OCI-LY7 (cell line): ENCODE measurements at regions not wholly inside any gene's neighbourhood (a gene's known extent, or its start where the extent isn't known, plus 50 kb on each side); places are given as distances from the start of the nearest gene placed in this dataset.

Source experiments
- BruUV-seq: library from RNA; stranded (reverse); fragments of 400-500 nt; replicated peaks from 2 replicates; lab custom pipeline; 2021; lab: Mats Ljungman, UMichigan
- CTCF ChIA-PET: fragments of 300-600 bp; sonication (Branson Sonifier 250); formaldehyde crosslinking; loops from one replicate; lab custom pipeline; 2022; ENCODE audit warnings: antibody characterized with exemption; ENCODE audit not compliant: unreplicated experiment; lab: Charles Lee
- POLR2A ChIA-PET: fragments of 300-600 bp; sonication (Branson Sonifier 250); formaldehyde crosslinking; loops from one replicate; lab custom pipeline; 2022; ENCODE audit warnings: antibody characterized with exemption; lab: Charles Lee
- DNase-seq: peaks from one replicate; pipeline ENCODE4 v3.0.0-alpha.2; 2015; ENCODE audit warnings: low spot score
- H2AFZ ChIP-seq: fragments of 200-600 bp; sonication (generic), shearing (Covaris generic); 2 replicates; pipeline ENCODE4 v1.6.1; 2014; ENCODE audit warnings: mild to moderate bottlenecking, antibody characterized with exemption, low read length, moderate library complexity
- H3K27ac ChIP-seq: fragments of 200-600 bp; sonication (generic); 2 replicates; pipeline ENCODE4 v1.5.1; 2014; ENCODE audit warnings: mixed run types, low read depth, mild to moderate bottlenecking, moderate library complexity, low read length, inconsistent platforms; ENCODE audit not compliant: poor library complexity, severe bottlenecking
- H3K36me3 ChIP-seq: fragments of 200-600 bp; sonication (generic); 2 replicates; pipeline ENCODE4 v1.6.1; 2014; ENCODE audit warnings: mild to moderate bottlenecking, antibody characterized with exemption, low read length, moderate library complexity, mixed read lengths; ENCODE audit not compliant: insufficient read depth
- H3K4me1 ChIP-seq: fragments of 200-600 bp; sonication (generic); 2 replicates; pipeline ENCODE4 v1.5.1; 2014; ENCODE audit warnings: mild to moderate bottlenecking, low read length; ENCODE audit not compliant: insufficient read depth, poor library complexity, severe bottlenecking
- H3K4me2 ChIP-seq: fragments of 200-600 bp; sonication (generic); 2 replicates; pipeline ENCODE4 v1.6.1; 2014; ENCODE audit warnings: mild to moderate bottlenecking, low read length
- H3K4me3 ChIP-seq: fragments of 200-600 bp; sonication (generic); 2 replicates; pipeline ENCODE4 v1.5.1; 2014; ENCODE audit warnings: mild to moderate bottlenecking, low read depth, low read length; ENCODE audit not compliant: poor library complexity, severe bottlenecking
- H3K79me2 ChIP-seq: fragments of 200-600 bp; sonication (generic); 2 replicates; pipeline ENCODE4 v1.6.1; 2016; ENCODE audit warnings: low read depth, mild to moderate bottlenecking, low read length, moderate library complexity, mixed read lengths; ENCODE audit not compliant: insufficient read depth
- H3K9me2 ChIP-seq: fragments of 200-600 bp; sonication (generic); 2 replicates; pipeline ENCODE4 v1.6.1; 2016; ENCODE audit warnings: mild to moderate bottlenecking, low read length, mixed read lengths; ENCODE audit not compliant: insufficient read depth
- H3K9me3 ChIP-seq: fragments of 200-600 bp; sonication (generic); 2 replicates; pipeline ENCODE4 v1.6.1; 2014; ENCODE audit warnings: mild to moderate bottlenecking, mixed run types, low read length, mixed read lengths
- H4K20me1 ChIP-seq: fragments of 200-600 bp; sonication (generic); 2 replicates; pipeline ENCODE4 v1.6.1; 2014; ENCODE audit warnings: mild to moderate bottlenecking, antibody characterized with exemption, low read length, moderate library complexity, mixed read lengths; ENCODE audit not compliant: insufficient read depth
- EZH2phosphoT487 ChIP-seq: fragments of 200-600 bp; sonication (generic); IDR thresholded peaks from 2 replicates; pipeline ENCODE4 v1.6.1; 2018; ENCODE audit warnings: low read depth, borderline replicate concordance, mild to moderate bottlenecking, mixed run types, antibody characterized with exemption, low read length, moderate library complexity, mixed read lengths
- intact Hi-C: fragments of 100-400 bp; cut with micrococcal nuclease; formaldehyde crosslinking; loops from one replicate; pipeline ENCODE4 v1.10.0; 2022; ENCODE audit not compliant: unreplicated experiment
- TF ChIP-seq, protein P1 (sequence below): fragments of 200-600 bp; sonication (generic); conservative IDR thresholded peaks from 2 replicates; pipeline ENCODE4 v1.5.1; 2014; ENCODE audit warnings: mild to moderate bottlenecking, antibody characterized with exemption, low read length, moderate library complexity, mixed read lengths

DNA sequence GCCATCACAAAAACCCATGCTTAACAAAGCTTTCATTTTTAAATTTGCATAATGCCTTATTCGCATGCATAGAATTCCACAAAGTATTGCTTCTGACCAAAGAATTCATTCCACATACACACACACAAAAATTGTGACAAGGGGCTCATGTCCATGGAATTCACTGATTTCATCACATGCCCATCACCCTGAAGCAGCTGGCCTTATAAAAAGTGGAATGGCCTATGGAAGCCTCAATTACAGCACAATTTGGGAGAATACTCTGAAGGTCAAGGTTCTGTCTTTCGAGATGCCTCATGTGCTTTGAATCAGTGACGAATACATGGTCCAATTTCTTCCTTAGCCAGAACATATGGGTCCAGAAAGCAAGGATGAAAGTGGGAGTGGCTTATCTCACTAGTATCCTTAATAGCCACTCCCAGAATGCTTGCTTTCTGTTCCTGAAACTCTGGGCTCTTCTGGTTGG is 165.7 kb downstream of the KDR start:
- Histone ChIP-seq H3K4me1 (no peaks in the 10 kb centered on the region), H2AFZ (no peak overlapping the region), H3K9me3 (no peaks in the 10 kb centered on the region), H4K20me1 (no peaks in the 10 kb centered on the region), H3K4me3 (no peak overlapping the region), H3K79me2 (no peaks in the 10 kb centered on the region), H3K4me2 (no peak overlapping the region), H3K9me2 (no peaks in the 10 kb centered on the region), H3K36me3 (no peaks in the 10 kb centered on the region), H3K27ac (no peak overlapping the region)
- ChIA-PET CTCF (no interaction called here), POLR2A (interaction anchor here (0.6 kb wide), 2 partner anchors 248 to 517 kb away, joined by 3 to 6 read pairs; no protein-coding TSS in a partner anchor)
- intact Hi-C loops, result loop anchor here (2.0 to 5.0 kb wide), 2 partner anchors 277 to 637 kb away; no protein-coding TSS in a partner anchor
- BruUV-seq, result no TSS peak
- no peak for DNase-seq
- no peak for TF ChIP-seq EZH2phosphoT487
- TF ChIP-seq, protein P1, sequence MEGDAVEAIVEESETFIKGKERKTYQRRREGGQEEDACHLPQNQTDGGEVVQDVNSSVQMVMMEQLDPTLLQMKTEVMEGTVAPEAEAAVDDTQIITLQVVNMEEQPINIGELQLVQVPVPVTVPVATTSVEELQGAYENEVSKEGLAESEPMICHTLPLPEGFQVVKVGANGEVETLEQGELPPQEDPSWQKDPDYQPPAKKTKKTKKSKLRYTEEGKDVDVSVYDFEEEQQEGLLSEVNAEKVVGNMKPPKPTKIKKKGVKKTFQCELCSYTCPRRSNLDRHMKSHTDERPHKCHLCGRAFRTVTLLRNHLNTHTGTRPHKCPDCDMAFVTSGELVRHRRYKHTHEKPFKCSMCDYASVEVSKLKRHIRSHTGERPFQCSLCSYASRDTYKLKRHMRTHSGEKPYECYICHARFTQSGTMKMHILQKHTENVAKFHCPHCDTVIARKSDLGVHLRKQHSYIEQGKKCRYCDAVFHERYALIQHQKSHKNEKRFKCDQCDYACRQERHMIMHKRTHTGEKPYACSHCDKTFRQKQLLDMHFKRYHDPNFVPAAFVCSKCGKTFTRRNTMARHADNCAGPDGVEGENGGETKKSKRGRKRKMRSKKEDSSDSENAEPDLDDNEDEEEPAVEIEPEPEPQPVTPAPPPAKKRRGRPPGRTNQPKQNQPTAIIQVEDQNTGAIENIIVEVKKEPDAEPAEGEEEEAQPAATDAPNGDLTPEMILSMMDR, result no peak

GRCh38 chr4:54959131-54959530 is 166.3 kb downstream of the KDR start:
- CTCF ChIA-PET, result no interaction called here
- Histone ChIP-seq H3K36me3 (no peaks in the 10 kb centered on the region), H4K20me1 (no peaks in the 10 kb centered on the region), H3K79me2 (no peaks in the 10 kb centered on the region), H3K9me2 (no peaks in the 10 kb centered on the region), H3K4me3 (no peak overlapping the region), H3K27ac (no peak overlapping the region), H2AFZ (no peak overlapping the region), H3K4me2 (no peak overlapping the region), H3K4me1 (no peaks in the 10 kb centered on the region), H3K9me3 (no peaks in the 10 kb centered on the region)
- no TSS peak for BruUV-seq
- intact Hi-C loops, result no loop called here
- no peak for DNase-seq
- POLR2A ChIA-PET, result no interaction called here
- TF ChIP-seq, protein P1, result no peak
- no peak for TF ChIP-seq EZH2phosphoT487

GRCh38 chr4:54958236-54958635 is 167.2 kb downstream of the KDR start:
- Histone ChIP-seq H4K20me1 (no peaks in the 10 kb centered on the region), H2AFZ (no peak overlapping the region), H3K4me3 (no peak overlapping the region), H3K9me3 (no peaks in the 10 kb centered on the region), H3K36me3 (no peaks in the 10 kb centered on the region), H3K4me1 (no peaks in the 10 kb centered on the region), H3K4me2 (no peak overlapping the region), H3K27ac (no peak overlapping the region), H3K9me2 (no peaks in the 10 kb centered on the region), H3K79me2 (no peaks in the 10 kb centered on the region)
- CTCF ChIA-PET, result no interaction called here
- no peak for TF ChIP-seq EZH2phosphoT487
- TF ChIP-seq, protein P1, result no peak
- no peak for DNase-seq
- BruUV-seq, result no TSS peak
- POLR2A ChIA-PET, result no interaction called here
- intact Hi-C loops, result no loop called here
